SK-N-SH (cell line): ENCODE measurements at regions not wholly inside any gene's neighbourhood (a gene's known extent, or its start where the extent isn't known, plus 50 kb on each side); places are given as distances from the start of the nearest gene placed in this dataset.
A peak's percentile ranks its signal among the peaks of the same experiment; 100 is the strongest.

Experiments used
- CTCF ChIA-PET: fragments of 300-600, 350-600 bp; formaldehyde crosslinking; extraction: SDS; loops from one replicate; lab custom pipeline; 2021; lab: Yijun Ruan, JAX
- POLR2A ChIA-PET: fragments of 350-600 bp; sonication (Branson Sonifier 250); formaldehyde crosslinking; extraction: SDS; loops from one replicate; lab custom pipeline; 2020; ENCODE audit warnings: antibody characterized with exemption, inconsistent platforms; lab: Yijun Ruan, JAX
- DNase-seq: peaks from one replicate; pipeline ENCODE4 v3.0.0; 2012
- H2AFZ ChIP-seq: fragments of 200-600 bp; sonication (generic); 2 replicates; pipeline ENCODE4 v1.8.1; 2016; ENCODE audit warnings: antibody characterized with exemption, mild to moderate bottlenecking, low read depth
- H3F3A ChIP-seq: fragments of 200-600 bp; sonication (generic); replicated peaks from 2 replicates; pipeline ENCODE3; 2016; ENCODE audit warnings: antibody characterized with exemption, mild to moderate bottlenecking; ENCODE audit not compliant: insufficient read depth
- H3K27ac ChIP-seq, 2 experiments: fragments of 200-500 bp in 1 of 2; fragments of 200-600 bp in 1 of 2; sonication (Bioruptor generic) in 1 of 2; sonication (generic), shearing (Covaris generic) in 1 of 2; 2 replicates each; pipeline versions ENCODE4 v1.5.1 to v1.6.1; 2014 to 2016; ENCODE audit warnings: low read depth in 2 of 2, inconsistent platforms in 1 of 2, low read length in 1 of 2, mild to moderate bottlenecking in 1 of 2, mixed read lengths in 1 of 2
- H3K27me3 ChIP-seq: fragments of 200-600 bp; sonication (generic), shearing (Covaris generic); 2 replicates; pipeline ENCODE4 v1.6.1; 2016; ENCODE audit warnings: mixed run types; ENCODE audit not compliant: insufficient read depth
- H3K36me3 ChIP-seq, 2 experiments: fragments of 200-500 bp in 1 of 2; fragments of 200-600 bp in 1 of 2; sonication (Bioruptor generic) in 1 of 2; sonication (generic) in 1 of 2; replicated peaks in 1 of 2; 2 replicates each; pipeline versions ENCODE3 to v1.5.1; 2014 to 2016; ENCODE audit warnings: low read length in 1 of 2, mild to moderate bottlenecking in 1 of 2; ENCODE audit not compliant: insufficient read depth in 2 of 2, control insufficient read depth in 1 of 2
- H3K4me1 ChIP-seq, 2 experiments: fragments of 200-500 bp in 1 of 2; fragments of 200-600 bp in 1 of 2; sonication (Bioruptor generic) in 1 of 2; sonication (generic), shearing (Covaris generic) in 1 of 2; 2 replicates each; pipeline versions ENCODE4 v1.5.1 to v1.6.1; 2014 to 2016; ENCODE audit warnings: low read depth in 1 of 2, low read length in 1 of 2, mixed run types in 1 of 2; ENCODE audit not compliant: insufficient read depth in 2 of 2, control insufficient read depth in 1 of 2
- H3K4me2 ChIP-seq: fragments of 200-600 bp; sonication (generic), shearing (Covaris generic); 2 replicates; pipeline ENCODE4 v1.6.1; 2017; ENCODE audit warnings: mixed run types
- H3K4me3 ChIP-seq, 2 experiments: fragments of 200-500 bp in 1 of 2; fragments of 200-600 bp in 1 of 2; sonication (Bioruptor generic) in 1 of 2; sonication (generic), shearing (Covaris generic) in 1 of 2; 2 replicates each; pipeline versions ENCODE4 v1.5.1 to v1.8.1; 2014 to 2016; ENCODE audit warnings: low read depth in 2 of 2, inconsistent platforms in 1 of 2, low read length in 1 of 2, mild to moderate bottlenecking in 1 of 2, mixed read lengths in 1 of 2, moderate library complexity in 1 of 2
- H3K79me2 ChIP-seq: fragments of 200-600 bp; sonication (generic); 2 replicates; pipeline ENCODE4 v1.8.1; 2017; ENCODE audit warnings: mild to moderate bottlenecking; ENCODE audit not compliant: insufficient read depth
- H3K9ac ChIP-seq: fragments of 200-600 bp; sonication (generic); 2 replicates; pipeline ENCODE4 v1.6.1; 2017; ENCODE audit warnings: mixed run types
- H3K9me2 ChIP-seq: fragments of 200-600 bp; sonication (generic); 2 replicates; pipeline ENCODE4 v1.6.1; 2017; ENCODE audit warnings: mixed run types
- H3K9me3 ChIP-seq: fragments of 200-600 bp; sonication (generic); 2 replicates; pipeline ENCODE4 v1.6.1; 2017; ENCODE audit warnings: mixed run types, mild to moderate bottlenecking, moderate library complexity
- H4K20me1 ChIP-seq: fragments of 200-600 bp; sonication (generic); 2 replicates; pipeline ENCODE4 v1.6.1; 2017; ENCODE audit warnings: mild to moderate bottlenecking, mixed run types; ENCODE audit not compliant: insufficient read depth
- CHD2 ChIP-seq: fragments of 150-350 bp; IDR thresholded peaks from 2 replicates; pipeline ENCODE4 v1.6.1; 2018; ENCODE audit warnings: low read length; ENCODE audit not compliant: partially characterized antibody
- FOXM1 ChIP-seq: IDR thresholded peaks from 2 replicates; pipeline ENCODE4 v1.4.0; 2012; ENCODE audit warnings: low read depth, mild to moderate bottlenecking
- NRF1 ChIP-seq: IDR thresholded peaks from 2 replicates; pipeline ENCODE4 v1.6.1; 2012; ENCODE audit warnings: low read depth, mild to moderate bottlenecking, low read length
- RFX5 ChIP-seq: IDR thresholded peaks from 2 replicates; pipeline ENCODE4 v1.6.1; 2012; ENCODE audit warnings: mild to moderate bottlenecking, improper control_type of control experiment, low read length
- SIN3A ChIP-seq: IDR thresholded peaks from 2 replicates; pipeline ENCODE4 v1.6.1; 2012; ENCODE audit warnings: low read depth, mild to moderate bottlenecking, low read length, moderate library complexity, borderline replicate concordance
- SMC3 ChIP-seq: IDR thresholded peaks from 2 replicates; pipeline ENCODE4 v1.6.1; 2012; ENCODE audit warnings: low read depth, low read length, improper control_type of control experiment
- TAF1 ChIP-seq: IDR thresholded peaks from 2 replicates; pipeline ENCODE4 v1.6.1; 2012; ENCODE audit warnings: low read depth, mild to moderate bottlenecking, low read length, moderate library complexity, borderline replicate concordance
- WGBS: methylation state at CpG from one replicate; pipeline ENCODE4 v1.1.6; 2017; ENCODE audit warnings: low lambda C conversion rate; 5-methylcytosine and 5-hydroxymethylcytosine counted together
- TF ChIP-seq, protein P1 (sequence below): fragments of 200-600 bp; sonication (generic); IDR thresholded peaks from 2 replicates; pipeline ENCODE4 v1.6.1; 2017; ENCODE audit warnings: antibody characterized with exemption, mild to moderate bottlenecking, moderate library complexity

DNA sequence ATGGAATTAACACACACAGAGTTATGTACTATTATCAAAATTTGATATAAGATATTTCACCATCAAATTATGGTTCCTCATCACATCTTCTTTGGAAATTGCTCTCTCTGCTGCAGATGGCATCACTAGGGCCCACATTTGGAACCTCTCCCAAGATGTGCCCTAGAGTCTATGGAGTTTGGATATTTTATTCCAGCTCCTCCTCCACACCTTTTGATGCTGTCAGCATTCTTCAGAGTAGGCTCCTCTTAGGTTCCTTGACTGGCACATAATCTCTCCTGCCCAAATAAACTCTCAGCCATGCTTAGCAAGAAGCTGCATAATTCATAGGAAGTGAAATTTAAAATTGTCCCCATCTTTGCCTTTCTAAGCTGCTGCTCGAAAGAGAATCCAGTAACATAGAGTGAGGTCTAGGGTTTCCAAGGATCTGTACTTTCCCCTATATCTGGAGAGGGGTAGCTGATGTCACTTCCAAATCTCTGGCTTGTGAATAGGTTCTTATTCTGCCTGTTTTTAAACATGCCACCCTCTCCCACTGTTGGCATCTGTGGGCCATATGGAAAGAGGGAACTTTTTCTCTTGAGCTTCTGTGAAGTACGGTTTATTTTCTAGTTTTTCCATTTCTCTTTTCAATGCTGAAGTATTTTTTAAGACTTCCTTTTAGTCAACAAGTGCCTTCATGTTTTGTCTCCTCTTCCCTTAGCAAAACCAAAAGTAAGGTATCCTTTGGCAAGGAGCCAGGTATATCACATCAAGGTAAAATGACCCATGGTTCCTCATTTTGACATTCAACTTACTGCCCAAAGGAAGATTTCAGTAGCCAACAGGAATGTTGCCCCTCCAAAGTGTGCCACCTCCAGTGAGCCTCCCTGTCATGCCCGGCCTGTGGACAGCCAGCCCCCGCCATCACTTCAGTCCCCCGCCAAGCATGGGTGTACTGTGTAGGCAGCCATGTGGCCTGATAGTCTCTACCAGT, 75.3 kb upstream of the C2CD4B start:
- ChIA-PET CTCF (interaction anchor here (0.8 to 1.1 kb wide), 5 partner anchors 8 to 67 kb away, joined by 3 to 6 read pairs (median 3); no protein-coding TSS in a partner anchor), POLR2A (no interaction called here)
- Histone ChIP-seq H3K27ac (no peak overlapping the region), H3K4me3 (no peak overlapping the region), H3K9me2 (no peaks in the 10 kb centered on the region), H3K9me3 (no peaks in the 10 kb centered on the region), H3K27me3 (no peaks in the 10 kb centered on the region), H3K36me3 (no peaks in the 10 kb centered on the region), H2AFZ (no peak overlapping the region), H3F3A (no peaks in the 10 kb centered on the region), H3K4me1 (no peaks in the 10 kb centered on the region; a peak in 1 of 4 replicates), H4K20me1 (no peaks in the 10 kb centered on the region), H3K9ac (no peak overlapping the region), H3K4me2 (no peak overlapping the region), H3K79me2 (no peaks in the 10 kb centered on the region)
- WGBS: 58% methylated on average over 3 of the region's 5 CpGs
- DNase-seq: no peak
- no peak for TF ChIP-seq TAF1
- no peak for TF ChIP-seq CHD2
- TF ChIP-seq SIN3A: no peak
- TF ChIP-seq FOXM1: no peak
- no peak for TF ChIP-seq SMC3

DNA sequence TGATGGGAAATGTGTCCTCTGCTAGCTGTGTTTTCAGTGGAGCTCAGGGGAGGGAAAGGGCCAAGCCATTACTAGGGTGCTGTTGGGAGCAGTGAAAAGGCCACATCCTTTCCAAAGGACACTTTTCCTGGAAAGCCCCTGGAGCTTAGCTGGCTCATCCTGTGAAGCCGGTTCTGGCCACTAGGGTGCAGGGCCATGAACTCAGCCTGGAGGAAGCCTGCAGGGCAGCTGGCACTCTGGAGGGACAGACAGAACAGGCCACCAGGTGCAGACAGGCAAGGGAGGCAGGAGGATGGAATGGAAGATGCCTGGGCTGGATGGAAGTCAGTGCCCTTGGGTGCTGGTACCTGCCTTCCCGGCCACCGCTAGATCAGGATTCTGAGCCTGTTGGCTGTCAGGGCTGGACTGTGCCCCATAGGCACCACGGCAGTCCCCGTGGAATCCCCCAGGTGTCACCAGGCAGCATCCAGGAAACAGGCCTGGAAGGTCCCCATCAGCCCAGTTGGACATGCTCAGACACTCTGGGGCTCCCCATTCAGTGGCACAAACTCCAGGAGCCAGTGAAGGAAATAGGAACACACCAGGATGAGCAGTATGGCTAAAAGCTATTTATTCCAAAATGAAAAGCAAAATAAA, 76.2 kb upstream of the C2CD4B start:
- ChIA-PET CTCF (interaction anchor here (0.8 to 6.0 kb wide), 7 partner anchors 9 to 116 kb away, joined by 3 to 36 read pairs (median 3); no protein-coding TSS in a partner anchor), POLR2A (no interaction called here)
- H2AFZ ChIP-seq: no peak overlapping the region
- TF ChIP-seq, protein P1, sequence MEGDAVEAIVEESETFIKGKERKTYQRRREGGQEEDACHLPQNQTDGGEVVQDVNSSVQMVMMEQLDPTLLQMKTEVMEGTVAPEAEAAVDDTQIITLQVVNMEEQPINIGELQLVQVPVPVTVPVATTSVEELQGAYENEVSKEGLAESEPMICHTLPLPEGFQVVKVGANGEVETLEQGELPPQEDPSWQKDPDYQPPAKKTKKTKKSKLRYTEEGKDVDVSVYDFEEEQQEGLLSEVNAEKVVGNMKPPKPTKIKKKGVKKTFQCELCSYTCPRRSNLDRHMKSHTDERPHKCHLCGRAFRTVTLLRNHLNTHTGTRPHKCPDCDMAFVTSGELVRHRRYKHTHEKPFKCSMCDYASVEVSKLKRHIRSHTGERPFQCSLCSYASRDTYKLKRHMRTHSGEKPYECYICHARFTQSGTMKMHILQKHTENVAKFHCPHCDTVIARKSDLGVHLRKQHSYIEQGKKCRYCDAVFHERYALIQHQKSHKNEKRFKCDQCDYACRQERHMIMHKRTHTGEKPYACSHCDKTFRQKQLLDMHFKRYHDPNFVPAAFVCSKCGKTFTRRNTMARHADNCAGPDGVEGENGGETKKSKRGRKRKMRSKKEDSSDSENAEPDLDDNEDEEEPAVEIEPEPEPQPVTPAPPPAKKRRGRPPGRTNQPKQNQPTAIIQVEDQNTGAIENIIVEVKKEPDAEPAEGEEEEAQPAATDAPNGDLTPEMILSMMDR: peak; percentile 34
- TF ChIP-seq NRF1 (no peak), RFX5 (no peak)
- WGBS: 38% methylated on average over 3 of the region's 5 CpGs
- DNase-seq: no peak
- H3K9me3 ChIP-seq: no peaks in the 10 kb centered on the region
- H3K9me2 ChIP-seq: no peaks in the 10 kb centered on the region
- no peaks in the 10 kb centered on the region for H3K27me3 ChIP-seq
- no peak overlapping the region for H3K9ac ChIP-seq
- H3K4me1 ChIP-seq: no peaks in the 10 kb centered on the region; a peak in 1 of 4 replicates
- no peaks in the 10 kb centered on the region for H4K20me1 ChIP-seq
- no peaks in the 10 kb centered on the region for H3K79me2 ChIP-seq
- H3F3A ChIP-seq: no peaks in the 10 kb centered on the region
- no peak overlapping the region for H3K4me2 ChIP-seq
- no peak overlapping the region for H3K4me3 ChIP-seq
- no peak overlapping the region for H3K27ac ChIP-seq
- H3K36me3 ChIP-seq: no peaks in the 10 kb centered on the region
